HFFc6 (cell line): ENCODE measurements at regions not wholly inside any gene's neighbourhood (a gene's known extent, or its start where the extent isn't known, plus 50 kb on each side); places are given as distances from the start of the nearest gene placed in this dataset.
"Not testable (repeated sequence)": the region's sequence is repeated elsewhere in the genome, so short reads cannot be mapped to it uniquely, and the experiment has no call there.

Source experiments
- DNase-seq: peaks from one replicate; pipeline ENCODE4 v3.0.0-alpha.2; 2018
- H3K27ac Mint-ChIP-seq: 2 replicates; pipeline ENCODE4 v1.8.0; 2020; ENCODE audit warnings: mild to moderate bottlenecking, mixed read lengths
- H3K27me3 Mint-ChIP-seq: 2 replicates; pipeline ENCODE4 v1.8.0; 2021; ENCODE audit warnings: mild to moderate bottlenecking, moderate library complexity, mixed read lengths; ENCODE audit not compliant: insufficient read depth
- H3K36me3 Mint-ChIP-seq: 2 replicates; pipeline ENCODE4 v1.8.0; 2021; ENCODE audit warnings: low read depth, mixed read lengths
- H3K4me1 Mint-ChIP-seq: 2 replicates; pipeline ENCODE4 v1.8.0; 2020; ENCODE audit warnings: low read depth, mixed read lengths
- H3K4me3 Mint-ChIP-seq: 2 replicates; pipeline ENCODE4 v1.8.0; 2020; ENCODE audit warnings: mild to moderate bottlenecking, moderate library complexity, mixed read lengths
- H3K9me3 Mint-ChIP-seq: 2 replicates; pipeline ENCODE4 v1.8.0; 2020; ENCODE audit warnings: mild to moderate bottlenecking, mixed read lengths
- CTCF ChIP-seq: fragments of 200-600 bp; sonication (generic); IDR thresholded peaks from 2 replicates; pipeline ENCODE4 v1.5.0; 2021; ENCODE audit warnings: antibody characterized with exemption, mild to moderate bottlenecking

- H3K4me3 Mint-ChIP-seq, result no peak overlapping the region
- peaks cover 40% of the 10 kb centered on the region for H3K27me3 Mint-ChIP-seq
- TF ChIP-seq CTCF, result no peak
- no peaks in the 10 kb centered on the region for H3K36me3 Mint-ChIP-seq
- H3K9me3 Mint-ChIP-seq, result no peaks in the 10 kb centered on the region
- peaks cover 16% of the 10 kb centered on the region for H3K4me1 Mint-ChIP-seq
- DNase-seq, result no peak
- no peak overlapping the region for H3K27ac Mint-ChIP-seq
These were observed 49.9 kb upstream of the CAPRIN1 start for GRCh38 chr11:34001557-34002064.

- Mint-ChIP-seq H3K27me3 (peaks cover 28% of the 10 kb centered on the region), H3K27ac (no peak overlapping the region), H3K9me3 (no peaks in the 10 kb centered on the region), H3K4me1 (peaks cover 16% of the 10 kb centered on the region), H3K4me3 (no peak overlapping the region), H3K36me3 (no peaks in the 10 kb centered on the region)
- no peak for DNase-seq
- TF ChIP-seq CTCF, result no peak
These were observed 52.1 kb upstream of the CAPRIN1 start for GRCh38 chr11:33999393-33999792.

- H3K36me3 Mint-ChIP-seq, result no peaks in the 10 kb centered on the region
- no peaks in the 10 kb centered on the region for H3K9me3 Mint-ChIP-seq
- H3K27me3 Mint-ChIP-seq, result peaks cover 26% of the 10 kb centered on the region
- no peak overlapping the region; the same call in 1 of the 2 replicates for H3K27ac Mint-ChIP-seq
- peaks cover 16% of the 10 kb centered on the region for H3K4me1 Mint-ChIP-seq
- peak overlapping the region; percentile 66 for H3K4me3 Mint-ChIP-seq
- TF ChIP-seq CTCF, result no peak
- peak; percentile 1 for DNase-seq
These were observed 53.8 kb upstream of the CAPRIN1 start for GRCh38 chr11:33997584-33998251.

- H3K27me3 Mint-ChIP-seq, result peaks cover 22% of the 10 kb centered on the region; the same call in 1 of the 2 replicates
- no peaks in the 10 kb centered on the region for H3K9me3 Mint-ChIP-seq
- peak; percentile 89 for TF ChIP-seq CTCF
- no peak overlapping the region for H3K27ac Mint-ChIP-seq
- peak overlapping the region; percentile 66 for H3K4me3 Mint-ChIP-seq
- peaks cover 16% of the 10 kb centered on the region for H3K4me1 Mint-ChIP-seq
- DNase-seq, result peak; percentile 58
- H3K36me3 Mint-ChIP-seq, result no peaks in the 10 kb centered on the region
These were observed 54.8 kb upstream of the CAPRIN1 start for GRCh38 chr11:33996498-33997454.

- Mint-ChIP-seq H3K4me1 (peaks cover 16% of the 10 kb centered on the region), H3K27me3 (peaks cover 16% of the 10 kb centered on the region), H3K27ac (no peak overlapping the region), H3K4me3 (no peak overlapping the region), H3K36me3 (no peaks in the 10 kb centered on the region), H3K9me3 (no peaks in the 10 kb centered on the region)
- no peak for DNase-seq
- TF ChIP-seq CTCF, result no peak
These were observed 56.6 kb upstream of the CAPRIN1 start for GRCh38 chr11:33994937-33995336.

- H3K27ac Mint-ChIP-seq, H3K4me3 Mint-ChIP-seq, H3K9me3 Mint-ChIP-seq, H3K36me3 Mint-ChIP-seq, H3K4me1 Mint-ChIP-seq, DNase-seq: not testable (repeated sequence)
- H3K27me3 Mint-ChIP-seq, result peaks cover 16% of the 10 kb centered on the region
These were observed 60.4 kb upstream of the CAPRIN1 start for GRCh38 chr11:33991136-33991535.

GRCh38 chr11:33990131-33990530 is 61.4 kb upstream of the CAPRIN1 start:
- H3K4me3 Mint-ChIP-seq, H3K27ac Mint-ChIP-seq, DNase-seq, H3K36me3 Mint-ChIP-seq, H3K9me3 Mint-ChIP-seq, H3K4me1 Mint-ChIP-seq: not testable (repeated sequence)
- H3K27me3 Mint-ChIP-seq, result peaks cover 15% of the 10 kb centered on the region
